ENCODE measurements at regions not wholly inside any gene's neighbourhood (a gene's known extent, or its start where the extent isn't known, plus 50 kb on each side); places are given as distances from the start of the nearest gene placed in this dataset.
"Not testable (repeated sequence)": the region's sequence is repeated elsewhere in the genome, so short reads cannot be mapped to it uniquely, and the experiment has no call there.

- no peak for DNase-seq
These were observed 118.0 kb downstream of the RFPL4B start for GRCh38 chr6:112464901-112465665.

- no peak for DNase-seq
These were observed 119.4 kb downstream of the RFPL4B start for GRCh38 chr6:112466373-112467151.

- DNase-seq: no peak
These were observed 121.2 kb downstream of the RFPL4B start for GRCh38 chr6:112468359-112468758.

GRCh38 chr6:112469306-112469705 lies 122.2 kb downstream of the RFPL4B start:
- DNase-seq: no peak

- DNase-seq: no peak
These were observed 123.2 kb downstream of the RFPL4B start for GRCh38 chr6:112470376-112470775.

GRCh38 chr6:112470950-112471349 lies 123.8 kb downstream of the RFPL4B start:
- no peak for DNase-seq

GRCh38 chr6:112475083-112475482 lies 128.0 kb downstream of the RFPL4B start:
- DNase-seq: no peak

GRCh38 chr6:112477125-112477524 lies 130.0 kb downstream of the RFPL4B start:
- DNase-seq: no peak

- no peak for DNase-seq
These were observed 130.9 kb downstream of the RFPL4B start for GRCh38 chr6:112478036-112478435.

- not testable (repeated sequence) for DNase-seq
These were observed 132.8 kb downstream of the RFPL4B start for GRCh38 chr6:112479975-112480374.

GRCh38 chr6:112480553-112480952 lies 133.4 kb downstream of the RFPL4B start:
- no peak for DNase-seq

- no peak for DNase-seq
These were observed 134.1 kb downstream of the RFPL4B start for GRCh38 chr6:112481211-112481610.

GRCh38 chr6:112482373-112482772 lies 135.2 kb downstream of the RFPL4B start:
- DNase-seq: no peak

GRCh38 chr6:112485120-112485826 lies 138.1 kb downstream of the RFPL4B start:
- no peak for DNase-seq

- DNase-seq: no peak
These were observed 138.7 kb downstream of the RFPL4B start for GRCh38 chr6:112485827-112486212.

- DNase-seq: no peak
These were observed 139.3 kb downstream of the RFPL4B start for GRCh38 chr6:112486454-112486853.

- DNase-seq: no peak
These were observed 141.1 kb downstream of the RFPL4B start for GRCh38 chr6:112488238-112488637.

GRCh38 chr6:112501705-112502104 lies 154.6 kb downstream of the RFPL4B start:
- DNase-seq: no peak

- DNase-seq: no peak
These were observed 155.4 kb downstream of the RFPL4B start for GRCh38 chr6:112502351-112503090.

- DNase-seq: no peak
These were observed 156.0 kb downstream of the RFPL4B start for GRCh38 chr6:112503091-112503596.

GRCh38 chr6:112504621-112505020 lies 157.5 kb downstream of the RFPL4B start:
- DNase-seq: no peak

GRCh38 chr6:112511441-112511840 lies 164.3 kb downstream of the RFPL4B start:
- DNase-seq: no peak

GRCh38 chr6:112513175-112513574 lies 166.0 kb downstream of the RFPL4B start:
- DNase-seq: no peak

All from CD4-positive, alpha-beta T cell treated with Interleukin-10 for 1 hour (primary cell).